ENCODE measurements at regions not wholly inside any gene's neighbourhood (a gene's known extent, or its start where the extent isn't known, plus 50 kb on each side); places are given as distances from the start of the nearest gene placed in this dataset.

GRCh38 chr6:80744213-80744612 is 637.7 kb downstream of the BCKDHB start:
- TF ChIP-seq EZH2 (IDR thresholded peaks at IDR 0.05; ENCODE audit: borderline replicate concordance, insufficient read depth, low read length, poor library complexity, severe bottlenecking) (no peak), EP300 (conservative IDR thresholded peaks at IDR 0.05; ENCODE audit: poor library complexity, severe bottlenecking) (no peak)
